ENCODE measurements at regions not wholly inside any gene's neighbourhood (a gene's known extent, or its start where the extent isn't known, plus 50 kb on each side); places are given as distances from the start of the nearest gene placed in this dataset.

GRCh38 chr13:47437406-47437805 lies 540.6 kb upstream of the HTR2A start:
- TF ChIP-seq EZH2 (IDR thresholded peaks at IDR 0.05; ENCODE audit: low read depth) (no peak), CTCF (conservative IDR thresholded peaks at IDR 0.05) (no peak)

Measured in PC-9 (cell line).